RWPE2 (cell line): ENCODE measurements at regions not wholly inside any gene's neighbourhood (a gene's known extent, or its start where the extent isn't known, plus 50 kb on each side); places are given as distances from the start of the nearest gene placed in this dataset.

ENCODE experiments used
- ATAC-seq: fragments of 200-7000 bp; cut with Tn5 transposase; 3 replicates; pipeline ENCODE4 v1.9.1; 2021; ENCODE audit warnings: low read depth
- DNase-seq: peaks from one replicate; pipeline ENCODE4 v3.0.0-alpha.2; 2020; ENCODE audit warnings: low spot score
- H3K27ac ChIP-seq: fragments of 450-650 bp; 2 replicates; pipeline ENCODE4 v1.5.1; 2017; ENCODE audit warnings: mild to moderate bottlenecking; ENCODE audit not compliant: poor library complexity, severe bottlenecking
- H3K27me3 ChIP-seq: fragments of 250-450 bp; sonication (Bioruptor Pico); 2 replicates; pipeline ENCODE4 v1.5.1; 2021; ENCODE audit warnings: mild to moderate bottlenecking, moderate library complexity; ENCODE audit not compliant: insufficient read depth, poor library complexity, severe bottlenecking
- H3K36me3 ChIP-seq: fragments of 250-450 bp; sonication (Bioruptor Pico); 2 replicates; pipeline ENCODE4 v1.5.1; 2020; ENCODE audit warnings: low read depth, mild to moderate bottlenecking, moderate library complexity
- H3K4me1 ChIP-seq: fragments of 250-450 bp; sonication (Bioruptor Pico); 2 replicates; pipeline ENCODE4 v1.5.1; 2021; ENCODE audit warnings: mild to moderate bottlenecking, moderate library complexity; ENCODE audit not compliant: insufficient read depth, poor library complexity, severe bottlenecking
- H3K4me3 ChIP-seq: fragments of 250-450 bp; sonication (Bioruptor Pico); 2 replicates; pipeline ENCODE4 v1.5.1; 2021; ENCODE audit warnings: mild to moderate bottlenecking, moderate library complexity; ENCODE audit not compliant: severe bottlenecking
- H3K9me3 ChIP-seq: fragments of 250-450 bp; sonication (Bioruptor Pico); 2 replicates; pipeline ENCODE4 v1.5.1; 2021; ENCODE audit warnings: mild to moderate bottlenecking, moderate library complexity; ENCODE audit not compliant: severe bottlenecking
- TF ChIP-seq, protein P1 (sequence below): fragments of 450-650 bp; IDR thresholded peaks from one replicate; pipeline ENCODE4 v1.5.1; 2017; ENCODE audit warnings: mild to moderate bottlenecking, moderate library complexity; ENCODE audit not compliant: poor library complexity, severe bottlenecking

DNA sequence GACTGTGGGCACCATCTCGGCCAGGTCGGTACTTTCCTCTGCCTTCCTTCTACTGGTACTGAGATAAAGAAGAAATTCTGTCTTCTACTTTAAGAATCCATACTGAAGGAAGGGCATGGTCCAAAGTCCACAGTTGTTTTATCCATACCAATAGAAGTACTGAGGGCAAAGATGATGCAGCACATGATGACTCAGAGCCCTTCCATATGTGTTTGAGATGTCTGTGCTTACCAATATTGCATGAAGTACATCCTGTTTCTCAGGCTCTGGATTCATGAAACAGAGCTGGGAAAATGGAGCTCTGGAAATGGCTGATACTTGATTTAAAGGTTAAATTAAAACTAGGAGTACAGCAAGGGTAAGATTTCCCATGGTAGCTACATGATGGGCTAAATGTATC, 799.9 kb downstream of the NLGN4Y start:
- Histone ChIP-seq H3K4me3 (no peak overlapping the region), H3K27ac (peak overlapping the region; percentile 63), H3K27me3 (no peaks in the 10 kb centered on the region), H3K36me3 (no peaks in the 10 kb centered on the region), H3K9me3 (no peaks in the 10 kb centered on the region), H3K4me1 (peaks cover 6% of the 10 kb centered on the region)
- TF ChIP-seq, protein P1, sequence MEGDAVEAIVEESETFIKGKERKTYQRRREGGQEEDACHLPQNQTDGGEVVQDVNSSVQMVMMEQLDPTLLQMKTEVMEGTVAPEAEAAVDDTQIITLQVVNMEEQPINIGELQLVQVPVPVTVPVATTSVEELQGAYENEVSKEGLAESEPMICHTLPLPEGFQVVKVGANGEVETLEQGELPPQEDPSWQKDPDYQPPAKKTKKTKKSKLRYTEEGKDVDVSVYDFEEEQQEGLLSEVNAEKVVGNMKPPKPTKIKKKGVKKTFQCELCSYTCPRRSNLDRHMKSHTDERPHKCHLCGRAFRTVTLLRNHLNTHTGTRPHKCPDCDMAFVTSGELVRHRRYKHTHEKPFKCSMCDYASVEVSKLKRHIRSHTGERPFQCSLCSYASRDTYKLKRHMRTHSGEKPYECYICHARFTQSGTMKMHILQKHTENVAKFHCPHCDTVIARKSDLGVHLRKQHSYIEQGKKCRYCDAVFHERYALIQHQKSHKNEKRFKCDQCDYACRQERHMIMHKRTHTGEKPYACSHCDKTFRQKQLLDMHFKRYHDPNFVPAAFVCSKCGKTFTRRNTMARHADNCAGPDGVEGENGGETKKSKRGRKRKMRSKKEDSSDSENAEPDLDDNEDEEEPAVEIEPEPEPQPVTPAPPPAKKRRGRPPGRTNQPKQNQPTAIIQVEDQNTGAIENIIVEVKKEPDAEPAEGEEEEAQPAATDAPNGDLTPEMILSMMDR: no peak
- peak; percentile 64; the same call in 1 of the 3 replicates for ATAC-seq
- no peak for DNase-seq

GRCh38 chrY:15325201-15325600, 800.9 kb downstream of the NLGN4Y start:
- no peaks in the 10 kb centered on the region for H3K9me3 ChIP-seq
- ATAC-seq (peak; percentile 44), DNase-seq (no peak)
- no peak overlapping the region for H3K4me3 ChIP-seq
- H3K36me3 ChIP-seq: no peaks in the 10 kb centered on the region
- peaks cover 6% of the 10 kb centered on the region for H3K4me1 ChIP-seq
- no peaks in the 10 kb centered on the region for H3K27me3 ChIP-seq
- H3K27ac ChIP-seq: peak overlapping the region; percentile 63
- TF ChIP-seq, protein P1: no peak

GRCh38 chrY:15326673-15327072, 802.3 kb downstream of the NLGN4Y start:
- DNase-seq: no peak
- Histone ChIP-seq H3K27me3 (no peaks in the 10 kb centered on the region), H3K27ac (peak overlapping the region; percentile 63), H3K4me1 (peaks cover 6% of the 10 kb centered on the region), H3K9me3 (no peaks in the 10 kb centered on the region), H3K36me3 (no peaks in the 10 kb centered on the region), H3K4me3 (no peak overlapping the region)
- ATAC-seq: peak; percentile 63
- TF ChIP-seq, protein P1: no peak

DNA sequence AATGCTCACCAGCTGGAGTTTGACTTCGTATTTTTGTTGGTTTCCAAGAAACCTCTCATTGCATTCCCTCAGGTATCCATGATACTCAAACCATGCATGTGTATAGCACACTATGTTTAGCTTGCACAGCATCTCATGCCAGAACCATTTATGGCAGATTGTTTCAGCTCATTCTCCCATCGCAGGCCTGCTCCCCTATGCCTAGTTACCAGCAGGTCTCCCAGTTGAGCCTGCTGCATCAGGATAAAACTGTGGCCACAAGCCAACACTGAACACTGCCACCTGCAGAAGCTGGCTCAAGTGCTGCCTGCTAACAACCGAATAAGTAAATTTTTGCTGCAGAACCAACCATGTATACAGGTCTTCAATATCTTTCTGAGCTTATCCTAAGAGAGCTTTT, 804.5 kb downstream of the NLGN4Y start:
- ATAC-seq: no peak
- Histone ChIP-seq H3K9me3 (no peaks in the 10 kb centered on the region), H3K36me3 (no peaks in the 10 kb centered on the region), H3K27me3 (no peaks in the 10 kb centered on the region), H3K4me3 (no peak overlapping the region), H3K27ac (no peak overlapping the region), H3K4me1 (peaks cover 6% of the 10 kb centered on the region)
- TF ChIP-seq, protein P1: no peak
- no peak for DNase-seq

DNA sequence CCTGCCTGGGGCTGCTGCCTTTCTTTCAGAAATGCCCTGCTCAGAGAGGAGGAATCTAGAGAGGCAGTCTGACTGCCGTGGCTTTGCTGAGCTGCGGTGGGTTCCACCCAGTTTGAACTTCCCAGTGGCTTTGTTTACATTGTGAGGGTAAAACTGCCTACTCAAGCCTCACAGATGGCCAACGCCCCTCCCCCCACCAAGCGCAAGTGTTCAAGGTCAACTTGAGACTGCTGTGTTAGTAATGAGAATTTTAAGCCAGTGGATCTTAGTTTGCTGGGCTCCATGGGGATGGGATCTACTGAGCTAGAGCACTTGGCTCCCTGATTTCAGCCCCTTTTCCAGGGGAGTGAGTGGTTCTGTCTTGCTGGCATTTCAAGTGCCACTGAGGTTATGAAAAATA, 819.2 kb downstream of the NLGN4Y start:
- TF ChIP-seq, protein P1: no peak

More for the DNA sequence above, 819.2 kb downstream of the NLGN4Y start:
- Histone ChIP-seq H3K36me3 (no peaks in the 10 kb centered on the region), H3K27me3 (no peaks in the 10 kb centered on the region), H3K27ac (no peak overlapping the region), H3K4me1 (peaks cover 10% of the 10 kb centered on the region), H3K9me3 (no peaks in the 10 kb centered on the region), H3K4me3 (no peak overlapping the region)
- DNase-seq: no peak
- no peak for ATAC-seq
